Cardiac muscle cell (in vitro differentiated cells and primary cell): ENCODE measurements at regions not wholly inside any gene's neighbourhood (a gene's known extent, or its start where the extent isn't known, plus 50 kb on each side); places are given as distances from the start of the nearest gene placed in this dataset.

Source experiments
- DNase-seq, 2 donors: peaks; one replicate each; pipeline versions ENCODE4 v3.0.0 to v3.0.0-alpha.2; 2010 to 2017; ENCODE audit warnings: low read depth in 1 of 2, low spot score in 1 of 2
- H3K27ac ChIP-seq: fragments of 200-600 bp; sonication (generic); 2 replicates; pipeline ENCODE4 v1.5.1; 2016
- H3K27me3 ChIP-seq: fragments of 200-600 bp; sonication (generic); 2 replicates; pipeline ENCODE4 v1.6.0; 2016; ENCODE audit warnings: control low read depth
- H3K36me3 ChIP-seq: fragments of 200-600 bp; sonication (generic); 2 replicates; pipeline ENCODE4 v1.5.1; 2016; ENCODE audit warnings: control low read depth
- H3K4me1 ChIP-seq: fragments of 200-600 bp; sonication (generic); 2 replicates; pipeline ENCODE4 v1.8.1; 2017; ENCODE audit warnings: low read depth, mild to moderate bottlenecking, mixed run types
- H3K4me3 ChIP-seq: fragments of 200-600 bp; sonication (generic); 2 replicates; pipeline ENCODE4 v1.5.1; 2016; ENCODE audit warnings: mild to moderate bottlenecking
- H3K9me3 ChIP-seq: fragments of 200-600 bp; sonication (generic); 2 replicates; pipeline ENCODE4 v1.5.1; 2017; ENCODE audit warnings: low read depth, mild to moderate bottlenecking, control low read depth
- TF ChIP-seq, protein P1 (sequence below): IDR thresholded peaks from 2 replicates; pipeline ENCODE4 v1.5.1; 2012; ENCODE audit warnings: low read depth, mild to moderate bottlenecking, low read length

DNA sequence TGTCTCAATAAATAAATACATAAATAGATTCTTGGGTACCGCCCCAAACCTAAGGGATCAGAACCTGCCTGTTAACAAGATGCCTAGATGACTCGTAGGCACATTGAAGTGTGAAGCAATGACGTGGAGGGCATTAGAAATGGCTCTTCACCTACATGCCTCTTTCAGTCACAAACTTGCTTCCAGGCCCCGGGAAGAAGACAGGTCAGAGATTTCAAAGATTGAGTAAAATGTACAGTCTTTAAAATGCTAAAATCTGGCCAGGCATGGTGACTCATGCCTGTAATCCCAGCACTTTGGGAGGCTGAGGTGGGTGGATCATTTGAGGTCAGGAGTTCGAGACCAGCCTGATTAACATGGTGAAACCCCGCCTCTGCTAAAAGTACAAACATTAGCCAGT lies 480.8 kb upstream of the JARID2 start:
- no peaks in the 10 kb centered on the region for H3K9me3 ChIP-seq
- no peaks in the 10 kb centered on the region for H3K27me3 ChIP-seq
- H3K27ac ChIP-seq = no peak overlapping the region
- peak in 1 of 2 donors; percentile 13 for DNase-seq
- H3K36me3 ChIP-seq = no peaks in the 10 kb centered on the region
- H3K4me1 ChIP-seq = peaks cover under 1% of the 10 kb centered on the region
- TF ChIP-seq, protein P1, sequence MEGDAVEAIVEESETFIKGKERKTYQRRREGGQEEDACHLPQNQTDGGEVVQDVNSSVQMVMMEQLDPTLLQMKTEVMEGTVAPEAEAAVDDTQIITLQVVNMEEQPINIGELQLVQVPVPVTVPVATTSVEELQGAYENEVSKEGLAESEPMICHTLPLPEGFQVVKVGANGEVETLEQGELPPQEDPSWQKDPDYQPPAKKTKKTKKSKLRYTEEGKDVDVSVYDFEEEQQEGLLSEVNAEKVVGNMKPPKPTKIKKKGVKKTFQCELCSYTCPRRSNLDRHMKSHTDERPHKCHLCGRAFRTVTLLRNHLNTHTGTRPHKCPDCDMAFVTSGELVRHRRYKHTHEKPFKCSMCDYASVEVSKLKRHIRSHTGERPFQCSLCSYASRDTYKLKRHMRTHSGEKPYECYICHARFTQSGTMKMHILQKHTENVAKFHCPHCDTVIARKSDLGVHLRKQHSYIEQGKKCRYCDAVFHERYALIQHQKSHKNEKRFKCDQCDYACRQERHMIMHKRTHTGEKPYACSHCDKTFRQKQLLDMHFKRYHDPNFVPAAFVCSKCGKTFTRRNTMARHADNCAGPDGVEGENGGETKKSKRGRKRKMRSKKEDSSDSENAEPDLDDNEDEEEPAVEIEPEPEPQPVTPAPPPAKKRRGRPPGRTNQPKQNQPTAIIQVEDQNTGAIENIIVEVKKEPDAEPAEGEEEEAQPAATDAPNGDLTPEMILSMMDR = no peak
- H3K4me3 ChIP-seq = no peak overlapping the region

DNA sequence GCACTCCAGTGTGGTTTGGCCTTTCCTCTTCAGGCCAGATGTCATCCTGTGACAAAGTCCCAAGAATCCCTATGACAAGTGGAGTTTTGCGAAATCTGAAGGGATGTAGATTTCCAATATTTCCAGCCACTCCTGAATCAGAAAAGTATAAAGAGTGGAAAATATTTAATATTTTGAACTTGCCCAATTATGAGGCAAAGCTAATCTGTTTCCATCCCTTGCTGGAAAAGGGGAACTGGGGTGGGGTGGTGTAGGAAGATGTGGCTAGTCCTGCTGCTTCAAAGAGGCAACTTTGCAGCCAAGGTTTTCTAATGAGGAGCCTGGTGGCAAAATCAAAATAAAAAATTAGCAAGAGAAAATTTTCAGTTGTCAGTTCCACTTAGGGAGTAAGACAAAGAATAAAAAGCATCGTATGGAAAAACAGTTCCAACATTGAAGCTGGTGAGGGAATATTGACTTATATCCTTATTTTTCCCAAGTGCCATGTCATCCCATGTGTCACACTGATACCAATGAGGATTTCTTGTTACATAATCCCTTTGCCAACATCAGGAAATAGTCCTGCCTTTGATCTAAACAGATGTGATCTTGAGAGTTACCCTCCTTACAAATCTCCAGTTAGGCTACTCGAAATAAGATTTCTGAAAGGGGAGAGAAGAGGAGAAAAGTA lies 480.0 kb upstream of the JARID2 start:
- H3K4me3 ChIP-seq = no peak overlapping the region
- no peaks in the 10 kb centered on the region for H3K27me3 ChIP-seq
- TF ChIP-seq, protein P1 = no peak
- H3K27ac ChIP-seq = no peak overlapping the region
- peaks cover 7% of the 10 kb centered on the region for H3K4me1 ChIP-seq
- no peaks in the 10 kb centered on the region for H3K36me3 ChIP-seq
- no peaks in the 10 kb centered on the region for H3K9me3 ChIP-seq
- no peak for DNase-seq

DNA sequence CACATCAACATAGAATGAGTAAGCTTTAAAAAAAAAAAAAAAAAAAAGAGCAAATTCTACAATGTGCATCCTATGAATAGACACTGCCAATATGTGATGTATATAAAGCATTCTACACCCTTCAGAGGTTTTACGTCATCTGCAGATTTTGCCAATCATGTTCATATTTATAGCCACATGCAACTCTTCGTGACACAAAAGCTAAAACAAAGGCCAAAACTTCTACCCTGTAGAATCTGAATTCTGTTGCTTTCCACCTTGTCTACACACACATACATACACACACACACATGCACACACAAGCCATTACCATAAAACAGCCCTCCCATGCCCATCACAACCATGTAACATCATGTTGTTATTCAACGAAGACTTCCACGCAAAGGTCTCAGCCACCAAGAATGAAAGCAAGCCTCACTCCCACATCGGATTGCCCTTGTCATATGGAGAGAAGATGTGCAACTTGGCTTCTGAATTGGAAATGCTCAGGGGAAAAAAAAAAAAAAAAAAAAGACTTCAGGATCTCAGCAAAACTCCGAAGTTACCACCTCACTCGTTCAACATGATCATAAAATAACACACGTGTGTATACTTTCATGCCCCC lies 479.4 kb upstream of the JARID2 start:
- Histone ChIP-seq H3K27me3 (no peaks in the 10 kb centered on the region), H3K27ac (no peak overlapping the region), H3K36me3 (no peaks in the 10 kb centered on the region), H3K9me3 (no peaks in the 10 kb centered on the region), H3K4me3 (no peak overlapping the region), H3K4me1 (peaks cover 10% of the 10 kb centered on the region)
- no peak for DNase-seq
- TF ChIP-seq, protein P1 = no peak

DNA sequence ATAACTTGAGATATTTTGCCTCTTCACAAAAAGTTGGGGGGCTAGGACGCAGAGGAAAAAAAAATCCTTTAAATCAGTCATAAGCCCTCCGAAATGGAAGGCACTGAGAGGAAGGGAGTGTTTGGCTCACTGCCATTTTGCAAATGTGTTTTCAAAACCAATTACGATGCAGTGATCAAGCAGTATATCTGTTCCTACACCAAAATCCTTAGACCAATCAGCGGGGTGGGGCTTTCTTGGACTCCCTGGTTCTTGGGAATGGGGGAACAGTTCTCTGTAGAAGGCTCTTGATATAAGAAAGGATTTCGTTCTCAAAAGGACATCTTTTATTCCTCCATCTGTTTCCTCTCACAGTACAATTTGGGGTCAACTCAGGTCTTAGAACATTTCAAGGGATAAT lies 478.6 kb upstream of the JARID2 start:
- H3K36me3 ChIP-seq = no peaks in the 10 kb centered on the region
- DNase-seq = peak in 1 of 2 donors; percentile 15
- H3K4me1 ChIP-seq = peaks cover 10% of the 10 kb centered on the region
- TF ChIP-seq, protein P1 = no peak
- no peak overlapping the region for H3K4me3 ChIP-seq
- no peak overlapping the region for H3K27ac ChIP-seq
- H3K27me3 ChIP-seq = no peaks in the 10 kb centered on the region
- no peaks in the 10 kb centered on the region for H3K9me3 ChIP-seq

DNA sequence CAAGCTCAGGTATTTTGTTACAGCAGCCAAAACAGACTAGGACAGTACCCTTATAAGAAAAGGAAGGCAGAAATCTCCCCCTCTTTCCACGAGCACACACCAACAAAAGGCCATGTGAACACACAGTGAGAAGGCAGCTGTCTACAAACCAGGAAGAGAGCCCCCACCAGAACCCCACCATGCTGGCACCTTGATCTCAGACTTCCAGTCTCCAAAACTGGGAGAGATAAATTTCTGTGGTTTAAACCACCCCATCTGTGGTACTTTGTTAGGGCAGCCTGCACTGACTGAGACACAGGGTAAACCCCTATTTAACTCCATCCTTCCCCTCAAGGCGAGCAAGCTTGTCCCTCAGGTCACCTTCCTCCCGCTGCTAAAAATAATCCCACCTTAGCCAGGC lies 475.8 kb upstream of the JARID2 start:
- no peak overlapping the region for H3K27ac ChIP-seq
- H3K4me1 ChIP-seq = peaks cover 10% of the 10 kb centered on the region
- no peak for DNase-seq
- H3K27me3 ChIP-seq = no peaks in the 10 kb centered on the region
- TF ChIP-seq, protein P1 = no peak
- H3K36me3 ChIP-seq = no peaks in the 10 kb centered on the region
- H3K9me3 ChIP-seq = no peaks in the 10 kb centered on the region
- no peak overlapping the region for H3K4me3 ChIP-seq
